Testis (tissue), 2 donors: ENCODE measurements at regions not wholly inside any gene's neighbourhood (a gene's known extent, or its start where the extent isn't known, plus 50 kb on each side); places are given as distances from the start of the nearest gene placed in this dataset.

ENCODE experiments used
- DNase-seq: peaks from one replicate; pipeline ENCODE4 v3.0.0-alpha.2; 2019
- H3K27ac ChIP-seq, 2 donors: fragments of 200-600 bp; sonication (generic); one replicate each; pipeline ENCODE4 v1.5.1; 2019
- H3K27me3 ChIP-seq: fragments of 200-600 bp; sonication (generic); one replicate; pipeline ENCODE4 v1.5.1; 2019
- H3K36me3 ChIP-seq: fragments of 200-600 bp; sonication (generic); one replicate; pipeline ENCODE4 v1.5.1; 2017; ENCODE audit warnings: low read depth; ENCODE audit errors: missing control alignments
- H3K4me1 ChIP-seq: fragments of 200-600 bp; sonication (generic); one replicate; pipeline ENCODE4 v1.5.1; 2019
- H3K4me3 ChIP-seq, 2 donors: fragments of 200-600 bp; sonication (generic); one replicate each; pipeline ENCODE4 v1.5.1; 2017 to 2019
- H3K9me3 ChIP-seq: fragments of 200-600 bp; sonication (generic); one replicate; pipeline ENCODE4 v1.5.1; 2017
- POLR2A ChIP-seq: fragments of 450-650 bp; IDR thresholded peaks from one replicate; pipeline ENCODE4 v1.6.1; 2017; ENCODE audit warnings: antibody characterized with exemption, mild to moderate bottlenecking, moderate library complexity
- WGBS, 2 donors: methylation state at CpG; one replicate each; pipeline ENCODE4 v1.1.5; 2018; 5-methylcytosine and 5-hydroxymethylcytosine counted together
- intact Hi-C: fragments of 100-400 bp; cut with DNase I; formaldehyde crosslinking; loops from one replicate; pipeline ENCODE4 v1.15.1; 2023; ENCODE audit warnings: low total_unique reads
- TF ChIP-seq, protein P1 (sequence below), 3 experiments: fragments of 450-650 bp in 2 of 3; fragments of 200-600 bp in 1 of 3; sonication (generic) in 1 of 3; IDR thresholded peaks; one replicate each; pipeline ENCODE4 v1.5.1; 2016 to 2019; ENCODE audit warnings: antibody characterized with exemption in 3 of 3, mild to moderate bottlenecking in 2 of 3, moderate library complexity in 1 of 3

- Histone ChIP-seq H3K27me3 (no peaks in the 10 kb centered on the region), H3K27ac (no peak overlapping the region), H3K36me3 (no peaks in the 10 kb centered on the region), H3K4me1 (no peaks in the 10 kb centered on the region), H3K4me3 (no peak overlapping the region), H3K9me3 (no peaks in the 10 kb centered on the region)
- no peak for DNase-seq
- intact Hi-C loops: no loop called here
- TF ChIP-seq, protein P1, sequence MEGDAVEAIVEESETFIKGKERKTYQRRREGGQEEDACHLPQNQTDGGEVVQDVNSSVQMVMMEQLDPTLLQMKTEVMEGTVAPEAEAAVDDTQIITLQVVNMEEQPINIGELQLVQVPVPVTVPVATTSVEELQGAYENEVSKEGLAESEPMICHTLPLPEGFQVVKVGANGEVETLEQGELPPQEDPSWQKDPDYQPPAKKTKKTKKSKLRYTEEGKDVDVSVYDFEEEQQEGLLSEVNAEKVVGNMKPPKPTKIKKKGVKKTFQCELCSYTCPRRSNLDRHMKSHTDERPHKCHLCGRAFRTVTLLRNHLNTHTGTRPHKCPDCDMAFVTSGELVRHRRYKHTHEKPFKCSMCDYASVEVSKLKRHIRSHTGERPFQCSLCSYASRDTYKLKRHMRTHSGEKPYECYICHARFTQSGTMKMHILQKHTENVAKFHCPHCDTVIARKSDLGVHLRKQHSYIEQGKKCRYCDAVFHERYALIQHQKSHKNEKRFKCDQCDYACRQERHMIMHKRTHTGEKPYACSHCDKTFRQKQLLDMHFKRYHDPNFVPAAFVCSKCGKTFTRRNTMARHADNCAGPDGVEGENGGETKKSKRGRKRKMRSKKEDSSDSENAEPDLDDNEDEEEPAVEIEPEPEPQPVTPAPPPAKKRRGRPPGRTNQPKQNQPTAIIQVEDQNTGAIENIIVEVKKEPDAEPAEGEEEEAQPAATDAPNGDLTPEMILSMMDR (IDR thresholded peaks at IDR 0.05): no peak
- TF ChIP-seq POLR2A: no peak
Measured at GRCh38 chr1:187947359-187947758, 1118.6 kb downstream of the PLA2G4A start.

GRCh38 chr1:187948170-187948794 is 1119.5 kb downstream of the PLA2G4A start:
- no peaks in the 10 kb centered on the region for H3K9me3 ChIP-seq
- H3K4me1 ChIP-seq: no peaks in the 10 kb centered on the region
- H3K36me3 ChIP-seq: no peaks in the 10 kb centered on the region
- no peak overlapping the region for H3K27ac ChIP-seq
- intact Hi-C loops: no loop called here
- H3K27me3 ChIP-seq: no peaks in the 10 kb centered on the region
- TF ChIP-seq, protein P1 (IDR thresholded peaks at IDR 0.05): no peak
- no peak for TF ChIP-seq POLR2A
- WGBS, 2 donors: 81 to 96% methylated on average over 1 of the region's 1 CpG
- no peak for DNase-seq
- no peak overlapping the region for H3K4me3 ChIP-seq

DNA sequence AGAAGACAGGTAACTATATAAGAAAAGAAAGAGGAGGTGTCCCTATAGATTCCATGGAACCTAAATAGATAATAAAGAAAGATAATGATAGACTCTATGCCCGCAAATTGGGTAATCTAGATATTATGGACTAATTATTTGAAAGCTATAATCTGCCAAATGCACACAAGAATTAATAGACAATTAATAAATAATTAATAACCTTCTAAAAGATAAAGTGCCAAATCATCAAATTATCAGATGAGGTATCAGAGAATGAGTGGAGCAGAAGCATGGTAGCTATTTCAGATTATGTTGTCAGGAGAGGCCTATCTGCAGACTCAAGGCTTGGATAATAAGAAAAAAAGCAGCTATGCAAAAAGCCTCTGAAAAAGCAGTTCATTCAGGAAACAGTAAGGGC is 1120.8 kb downstream of the PLA2G4A start:
- DNase-seq: no peak
- no peak for TF ChIP-seq POLR2A
- TF ChIP-seq, protein P1 (IDR thresholded peaks at IDR 0.05): no peak
- Histone ChIP-seq H3K9me3 (no peaks in the 10 kb centered on the region), H3K4me1 (no peaks in the 10 kb centered on the region), H3K27me3 (no peaks in the 10 kb centered on the region), H3K36me3 (no peaks in the 10 kb centered on the region), H3K4me3 (no peak overlapping the region), H3K27ac (no peak overlapping the region)
- intact Hi-C loops: no loop called here
- WGBS, 2 donors: 84 to 98% methylated on average over 1 of the region's 1 CpG

DNA sequence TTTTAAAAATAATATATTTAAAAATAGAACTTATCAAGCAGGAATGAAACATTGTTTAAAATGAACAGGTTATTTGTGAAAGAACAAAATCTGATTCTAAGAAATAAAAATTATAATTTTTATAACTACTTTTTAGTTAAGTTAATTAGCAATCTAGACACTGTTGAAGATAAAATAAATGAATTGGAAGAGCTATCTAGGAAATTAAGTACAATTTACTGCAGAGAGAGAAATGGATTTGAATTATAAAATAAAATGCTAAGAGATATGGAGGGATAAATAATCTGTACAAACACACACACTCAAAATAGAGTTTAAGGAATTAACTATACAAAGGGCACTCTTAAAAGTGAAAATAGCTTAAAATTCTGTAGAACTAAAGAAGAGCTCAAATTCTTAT is 1123.1 kb downstream of the PLA2G4A start:
- Histone ChIP-seq H3K4me1 (no peaks in the 10 kb centered on the region), H3K36me3 (no peaks in the 10 kb centered on the region), H3K4me3 (no peak overlapping the region), H3K27ac (no peak overlapping the region), H3K27me3 (no peaks in the 10 kb centered on the region), H3K9me3 (no peaks in the 10 kb centered on the region)
- no peak for DNase-seq
- intact Hi-C loops: no loop called here
- TF ChIP-seq, protein P1 (IDR thresholded peaks at IDR 0.05): no peak
- TF ChIP-seq POLR2A: no peak

DNA sequence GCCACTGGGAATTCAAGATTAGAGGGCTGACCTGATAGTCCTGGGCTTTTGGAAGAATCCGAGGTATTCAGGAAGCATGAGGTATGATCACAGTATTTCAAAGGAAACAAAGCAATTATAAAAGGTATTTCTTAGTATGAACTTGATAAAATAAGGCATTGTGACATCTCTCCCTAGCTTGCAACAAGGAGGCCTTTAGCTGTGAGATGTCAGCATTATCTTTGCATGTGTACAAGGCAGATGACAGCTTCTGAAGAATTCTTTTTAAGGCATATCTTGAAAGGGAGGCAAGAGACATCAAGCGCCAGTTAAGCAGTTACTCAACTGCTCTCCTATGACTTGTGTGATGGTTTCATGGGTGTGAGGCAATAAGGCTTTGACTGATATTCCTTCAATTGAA is 1123.7 kb downstream of the PLA2G4A start:
- Histone ChIP-seq H3K4me1 (no peaks in the 10 kb centered on the region), H3K27ac (no peak overlapping the region), H3K36me3 (no peaks in the 10 kb centered on the region), H3K9me3 (no peaks in the 10 kb centered on the region), H3K27me3 (no peaks in the 10 kb centered on the region), H3K4me3 (no peak overlapping the region)
- DNase-seq: no peak
- intact Hi-C loops: no loop called here
- TF ChIP-seq, protein P1 (IDR thresholded peaks at IDR 0.05): no peak
- TF ChIP-seq POLR2A: no peak
- 88 to 98% methylated on average over 2 of the region's 2 CpGs for WGBS, 2 donors
